DOHH2 (cell line): ENCODE measurements at regions not wholly inside any gene's neighbourhood (a gene's known extent, or its start where the extent isn't known, plus 50 kb on each side); places are given as distances from the start of the nearest gene placed in this dataset.
"Not testable (repeated sequence)": the region's sequence is repeated elsewhere in the genome, so short reads cannot be mapped to it uniquely, and the experiment has no call there.

Experiments
- CTCF ChIP-seq: fragments of 200-600 bp; sonication (generic); IDR thresholded peaks from one replicate; pipeline ENCODE4 v1.5.1; 2014; ENCODE audit warnings: antibody characterized with exemption, mild to moderate bottlenecking, low read depth, low read length; ENCODE audit not compliant: poor library complexity, severe bottlenecking
- EZH2phosphoT487 ChIP-seq: fragments of 200-600 bp; sonication (generic); IDR thresholded peaks from 2 replicates; pipeline ENCODE4 v1.6.1; 2017; ENCODE audit warnings: borderline replicate concordance, mild to moderate bottlenecking, antibody characterized with exemption, low read length, moderate library complexity, mixed read lengths

- TF ChIP-seq CTCF, EZH2phosphoT487: not testable (repeated sequence)
Measured at GRCh38 chr2:239817468-239818031, 207.6 kb downstream of the NDUFA10 start.
